DOHH2 (cell line): ENCODE measurements at regions not wholly inside any gene's neighbourhood (a gene's known extent, or its start where the extent isn't known, plus 50 kb on each side); places are given as distances from the start of the nearest gene placed in this dataset.

Experiments used
- H3F3A ChIP-seq: fragments of 200-600 bp; sonication (generic), shearing (Covaris generic); 2 replicates; pipeline ENCODE4 v1.6.0; 2016; ENCODE audit warnings: antibody characterized with exemption, mild to moderate bottlenecking; ENCODE audit not compliant: control insufficient read depth, insufficient read depth
- H3K27ac ChIP-seq: fragments of 200-600 bp; sonication (generic); 2 replicates; pipeline ENCODE4 v1.5.1; 2014; ENCODE audit warnings: low read depth, mild to moderate bottlenecking, low read length, moderate library complexity
- H3K27me3 ChIP-seq: fragments of 200-600 bp; sonication (generic); 2 replicates; pipeline ENCODE4 v1.6.1; 2014; ENCODE audit warnings: mild to moderate bottlenecking, low read length, mixed read lengths; ENCODE audit not compliant: control insufficient read depth
- H3K36me3 ChIP-seq: fragments of 200-600 bp; sonication (generic); 2 replicates; pipeline ENCODE4 v1.6.1; 2014; ENCODE audit warnings: mild to moderate bottlenecking, low read length, moderate library complexity, mixed read lengths; ENCODE audit not compliant: control insufficient read depth
- H3K4me1 ChIP-seq: fragments of 200-600 bp; sonication (generic); 2 replicates; pipeline ENCODE4 v1.6.1; 2014; ENCODE audit warnings: mild to moderate bottlenecking, low read length, mixed read lengths; ENCODE audit not compliant: control insufficient read depth
- H3K4me2 ChIP-seq: fragments of 200-600 bp; sonication (generic); 2 replicates; pipeline ENCODE4 v1.6.0; 2014; ENCODE audit warnings: mild to moderate bottlenecking, low read length, moderate library complexity
- H3K4me3 ChIP-seq: fragments of 200-600 bp; sonication (generic); 2 replicates; pipeline ENCODE4 v1.5.1; 2014; ENCODE audit warnings: mild to moderate bottlenecking, low read length, mixed read lengths
- H3K79me2 ChIP-seq: fragments of 200-600 bp; sonication (generic); 2 replicates; pipeline ENCODE4 v1.6.1; 2014; ENCODE audit warnings: mild to moderate bottlenecking, low read length, mixed read lengths; ENCODE audit not compliant: control insufficient read depth
- H3K9me2 ChIP-seq: fragments of 200-600 bp; sonication (generic); replicated peaks from 2 replicates; pipeline ENCODE4 v1.6.1; 2014; ENCODE audit warnings: mild to moderate bottlenecking, low read length, mixed read lengths; ENCODE audit not compliant: control insufficient read depth
- H3K9me3 ChIP-seq: fragments of 200-600 bp; sonication (generic); 2 replicates; pipeline ENCODE4 v1.6.1; 2014; ENCODE audit warnings: antibody characterized with exemption, low read length, mixed read lengths; ENCODE audit not compliant: control insufficient read depth, insufficient read depth
- H4K20me1 ChIP-seq: fragments of 200-600 bp; sonication (generic); 2 replicates; pipeline ENCODE4 v1.6.0; 2014; ENCODE audit warnings: low read depth, mild to moderate bottlenecking, antibody characterized with exemption, low read length, moderate library complexity; ENCODE audit not compliant: control insufficient read depth, insufficient read depth
- EZH2phosphoT487 ChIP-seq: fragments of 200-600 bp; sonication (generic); IDR thresholded peaks from 2 replicates; pipeline ENCODE4 v1.6.1; 2017; ENCODE audit warnings: borderline replicate concordance, mild to moderate bottlenecking, antibody characterized with exemption, low read length, moderate library complexity, mixed read lengths
- TF ChIP-seq, protein P1 (sequence below): fragments of 200-600 bp; sonication (generic); IDR thresholded peaks from one replicate; pipeline ENCODE4 v1.5.1; 2014; ENCODE audit warnings: antibody characterized with exemption, mild to moderate bottlenecking, low read depth, low read length; ENCODE audit not compliant: poor library complexity, severe bottlenecking

DNA sequence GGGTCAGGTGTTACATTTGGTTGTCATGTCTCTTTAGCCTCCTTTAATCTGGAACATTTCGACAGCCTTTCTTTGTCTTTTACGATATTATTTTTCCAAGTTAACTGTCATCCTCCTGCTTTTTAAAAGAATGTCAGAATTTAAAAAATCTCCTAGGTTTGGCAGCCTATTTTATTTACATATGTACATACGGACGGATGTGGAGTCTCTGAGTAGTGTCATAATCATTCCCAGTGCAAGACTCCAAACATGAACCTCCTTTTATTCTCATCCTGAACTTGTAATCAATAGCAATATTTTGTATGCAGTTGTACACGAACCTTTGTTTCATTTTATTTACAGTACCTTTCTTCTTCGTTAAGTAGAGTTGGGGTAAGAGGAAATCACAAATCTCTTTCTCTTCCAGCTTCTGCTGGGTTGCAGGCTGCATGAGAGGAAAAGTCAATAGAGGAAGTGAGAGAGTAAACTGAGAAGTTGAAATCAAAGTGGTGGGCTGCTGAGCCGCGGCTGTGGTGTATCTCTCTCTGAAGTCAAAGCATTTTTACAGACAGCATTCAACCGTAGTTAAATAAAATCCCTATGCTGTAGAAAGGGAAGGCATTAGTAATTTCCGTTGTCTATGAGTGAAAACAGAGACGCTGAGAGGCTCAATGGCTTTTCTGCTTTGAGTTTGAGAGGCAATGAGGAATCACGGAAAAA lies 53.9 kb upstream of the RPS6KA3 start:
- H3K79me2 ChIP-seq, result no peaks in the 10 kb centered on the region
- no peak for TF ChIP-seq EZH2phosphoT487
- TF ChIP-seq, protein P1, sequence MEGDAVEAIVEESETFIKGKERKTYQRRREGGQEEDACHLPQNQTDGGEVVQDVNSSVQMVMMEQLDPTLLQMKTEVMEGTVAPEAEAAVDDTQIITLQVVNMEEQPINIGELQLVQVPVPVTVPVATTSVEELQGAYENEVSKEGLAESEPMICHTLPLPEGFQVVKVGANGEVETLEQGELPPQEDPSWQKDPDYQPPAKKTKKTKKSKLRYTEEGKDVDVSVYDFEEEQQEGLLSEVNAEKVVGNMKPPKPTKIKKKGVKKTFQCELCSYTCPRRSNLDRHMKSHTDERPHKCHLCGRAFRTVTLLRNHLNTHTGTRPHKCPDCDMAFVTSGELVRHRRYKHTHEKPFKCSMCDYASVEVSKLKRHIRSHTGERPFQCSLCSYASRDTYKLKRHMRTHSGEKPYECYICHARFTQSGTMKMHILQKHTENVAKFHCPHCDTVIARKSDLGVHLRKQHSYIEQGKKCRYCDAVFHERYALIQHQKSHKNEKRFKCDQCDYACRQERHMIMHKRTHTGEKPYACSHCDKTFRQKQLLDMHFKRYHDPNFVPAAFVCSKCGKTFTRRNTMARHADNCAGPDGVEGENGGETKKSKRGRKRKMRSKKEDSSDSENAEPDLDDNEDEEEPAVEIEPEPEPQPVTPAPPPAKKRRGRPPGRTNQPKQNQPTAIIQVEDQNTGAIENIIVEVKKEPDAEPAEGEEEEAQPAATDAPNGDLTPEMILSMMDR, result no peak
- H4K20me1 ChIP-seq, result no peaks in the 10 kb centered on the region
- H3K4me1 ChIP-seq, result peaks cover 26% of the 10 kb centered on the region
- H3K4me2 ChIP-seq, result peak overlapping the region; percentile 62
- H3K27ac ChIP-seq, result peak overlapping the region; percentile 60
- H3K9me3 ChIP-seq, result no peaks in the 10 kb centered on the region
- no peaks in the 10 kb centered on the region for H3K9me2 ChIP-seq
- no peaks in the 10 kb centered on the region for H3K36me3 ChIP-seq
- no peaks in the 10 kb centered on the region for H3K27me3 ChIP-seq
- no peaks in the 10 kb centered on the region for H3F3A ChIP-seq
- H3K4me3 ChIP-seq, result peak overlapping the region; percentile 46

DNA sequence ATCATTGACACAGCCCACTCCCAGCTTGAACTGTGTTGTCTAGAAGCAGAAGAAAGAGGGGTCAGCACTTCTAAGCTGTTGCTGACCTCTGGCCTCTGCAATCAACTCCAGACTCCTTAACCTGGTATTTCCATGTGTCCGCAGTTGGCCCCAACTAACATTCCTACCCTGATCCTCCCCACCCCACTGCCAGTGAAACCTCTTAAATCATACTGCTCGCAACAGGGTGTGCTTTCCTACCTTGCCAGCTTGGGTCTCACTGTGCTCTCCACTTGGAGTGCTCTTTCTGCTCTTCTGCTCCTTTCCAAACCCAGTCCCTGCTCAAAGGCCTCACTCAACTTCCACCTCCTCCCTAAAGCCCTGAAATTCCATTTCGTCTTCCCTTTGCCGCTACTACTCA lies 52.3 kb upstream of the RPS6KA3 start:
- Histone ChIP-seq H3K27me3 (no peaks in the 10 kb centered on the region), H3K9me2 (no peaks in the 10 kb centered on the region), H3K4me3 (no peak overlapping the region), H4K20me1 (no peaks in the 10 kb centered on the region), H3K4me2 (no peak overlapping the region), H3F3A (no peaks in the 10 kb centered on the region; the same call in 1 of the 2 replicates), H3K79me2 (no peaks in the 10 kb centered on the region), H3K4me1 (peaks cover 42% of the 10 kb centered on the region), H3K27ac (no peak overlapping the region), H3K36me3 (no peaks in the 10 kb centered on the region), H3K9me3 (no peaks in the 10 kb centered on the region)
- TF ChIP-seq EZH2phosphoT487, result no peak
- TF ChIP-seq, protein P1, result no peak

DNA sequence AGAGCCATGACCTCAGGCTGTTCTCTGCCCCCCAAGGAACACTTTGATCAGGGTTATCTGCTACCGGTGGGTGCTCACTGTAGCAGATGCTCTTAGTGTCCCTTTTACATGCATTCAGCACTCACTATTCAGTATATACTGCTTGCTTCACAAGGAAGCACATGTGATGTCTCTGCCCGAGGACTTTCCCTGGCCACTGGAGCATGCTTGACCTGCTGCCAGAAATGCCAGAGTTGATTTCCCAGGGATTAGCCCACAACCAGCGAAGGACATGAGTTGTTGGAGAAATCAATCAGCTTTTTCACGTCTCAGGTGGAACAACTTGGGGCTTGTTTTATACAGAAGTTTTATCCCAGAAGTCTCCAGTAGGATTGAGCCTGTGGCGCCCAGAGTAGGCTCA lies 51.2 kb upstream of the RPS6KA3 start:
- Histone ChIP-seq H3K4me1 (peaks cover 52% of the 10 kb centered on the region), H3K36me3 (no peaks in the 10 kb centered on the region), H3K4me3 (no peak overlapping the region), H3K9me2 (no peaks in the 10 kb centered on the region), H3K4me2 (no peak overlapping the region), H3F3A (no peaks in the 10 kb centered on the region; the same call in 1 of the 2 replicates), H4K20me1 (no peaks in the 10 kb centered on the region), H3K9me3 (no peaks in the 10 kb centered on the region), H3K27me3 (no peaks in the 10 kb centered on the region), H3K27ac (no peak overlapping the region), H3K79me2 (no peaks in the 10 kb centered on the region)
- TF ChIP-seq EZH2phosphoT487, result no peak
- TF ChIP-seq, protein P1, result no peak
